ENCODE measurements at regions not wholly inside any gene's neighbourhood (a gene's known extent, or its start where the extent isn't known, plus 50 kb on each side); places are given as distances from the start of the nearest gene placed in this dataset.

- CTCF ChIA-PET = interaction anchor here (1.4 kb wide), 1 partner anchor 355 kb away, joined by 5 read pairs; no protein-coding TSS in a partner anchor
- peak; percentile 55 for DNase-seq (ENCODE audit: low spot score)
Observed at GRCh38 chr6:7050872-7051779, 56.6 kb upstream of the RREB1 start.

DNA sequence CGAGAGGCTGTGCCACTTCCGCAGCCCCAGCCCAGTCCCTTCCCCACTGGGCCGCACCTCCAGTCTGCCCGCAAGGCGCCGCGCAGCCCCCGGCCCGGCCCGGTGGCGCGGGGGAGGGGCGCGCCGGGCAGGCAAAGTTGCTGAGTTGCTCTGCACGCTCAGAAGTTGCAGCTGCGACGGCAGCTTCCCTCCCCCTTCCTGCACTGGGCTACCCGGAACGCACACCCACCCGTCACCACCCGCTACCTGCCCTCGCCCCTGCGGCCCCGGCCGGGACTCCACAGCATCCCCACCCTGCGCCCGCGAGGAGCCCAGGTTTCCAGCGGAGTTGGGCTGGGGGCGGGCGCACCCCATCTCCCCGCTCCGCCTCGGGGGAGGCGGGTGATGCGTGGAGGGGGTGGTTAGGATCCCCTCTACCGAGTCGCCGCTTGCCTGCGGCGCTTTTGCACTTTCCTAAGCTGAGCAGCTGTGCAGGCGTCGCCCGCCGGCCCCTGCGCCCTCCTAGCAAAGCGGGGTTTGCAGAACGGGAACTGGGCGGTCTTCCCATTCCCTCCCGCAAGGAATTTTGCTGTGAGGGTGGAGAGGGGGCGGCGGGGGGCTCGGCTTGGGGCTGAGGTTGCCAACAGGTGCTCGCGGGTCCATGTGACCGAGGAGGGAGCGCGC lies 55.9 kb upstream of the RREB1 start:
- Histone ChIP-seq H3K36me3 (ENCODE audit: insufficient read depth, low read length, poor library complexity, severe bottlenecking) (no peaks in the 10 kb centered on the region), H3K27ac (ENCODE audit: low read depth, low read length, poor library complexity, severe bottlenecking) (peak overlapping the region; percentile 75), H3K27me3 (replicated peaks; ENCODE audit: insufficient read depth, low read depth, low read length, poor library complexity) (no peaks in the 10 kb centered on the region), H3K9me3 (ENCODE audit: low read depth, low read length, poor library complexity, severe bottlenecking) (no peaks in the 10 kb centered on the region), H3K4me3 (ENCODE audit: low read depth, low read length, poor library complexity, severe bottlenecking) (peak overlapping the region; percentile 70), H3K4me1 (ENCODE audit: insufficient read depth, low read length, poor library complexity, severe bottlenecking) (peaks cover 46% of the 10 kb centered on the region)
- DNase-seq (ENCODE audit: low spot score) = peak; percentile 75
- no TSS peak for BruUV-seq (replicated peaks)
- CTCF ChIA-PET = interaction anchor here (1.4 kb wide), 1 partner anchor 355 kb away, joined by 5 read pairs; no protein-coding TSS in a partner anchor
- TF ChIP-seq EZH2 (IDR thresholded peaks at IDR 0.05; ENCODE audit: borderline replicate concordance, low read depth, low read length, poor library complexity, severe bottlenecking) (no peak), CTCF (conservative IDR thresholded peaks at IDR 0.05; ENCODE audit: low read depth, low read length) (no peak)
- intact Hi-C loops (cut with micrococcal nuclease; ENCODE audit: unreplicated experiment) = loop anchor here (5.0 to 10.0 kb wide), 3 partner anchors 55 to 357 kb away; partner anchors contain the start of gene RREB1
- POLR2A ChIA-PET (ENCODE audit: low non-redundant PET) = no interaction called here

More at GRCh38 chr6:7050872-7051779, 56.6 kb upstream of the RREB1 start:
- peak overlapping the region; percentile 70 for H3K4me3 ChIP-seq (ENCODE audit: low read depth, low read length, poor library complexity, severe bottlenecking)
- POLR2A ChIA-PET (ENCODE audit: low non-redundant PET) = no interaction called here
- intact Hi-C loops (cut with micrococcal nuclease; ENCODE audit: unreplicated experiment) = loop anchor here (5.0 to 10.0 kb wide), 3 partner anchors 56 to 356 kb away; partner anchors contain the start of gene RREB1
- TF ChIP-seq CTCF (conservative IDR thresholded peaks at IDR 0.05; ENCODE audit: low read depth, low read length) = no peak
- TF ChIP-seq EZH2 (IDR thresholded peaks at IDR 0.05; ENCODE audit: borderline replicate concordance, low read depth, low read length, poor library complexity, severe bottlenecking) = no peak
- H3K4me1 ChIP-seq (ENCODE audit: insufficient read depth, low read length, poor library complexity, severe bottlenecking) = peaks cover 46% of the 10 kb centered on the region
- BruUV-seq (replicated peaks) = no TSS peak
- H3K9me3 ChIP-seq (ENCODE audit: low read depth, low read length, poor library complexity, severe bottlenecking) = no peaks in the 10 kb centered on the region
- H3K27me3 ChIP-seq (replicated peaks; ENCODE audit: insufficient read depth, low read depth, low read length, poor library complexity) = no peaks in the 10 kb centered on the region
- H3K36me3 ChIP-seq (ENCODE audit: insufficient read depth, low read length, poor library complexity, severe bottlenecking) = no peaks in the 10 kb centered on the region
- H3K27ac ChIP-seq (ENCODE audit: low read depth, low read length, poor library complexity, severe bottlenecking) = peak overlapping the region; percentile 75

DNA sequence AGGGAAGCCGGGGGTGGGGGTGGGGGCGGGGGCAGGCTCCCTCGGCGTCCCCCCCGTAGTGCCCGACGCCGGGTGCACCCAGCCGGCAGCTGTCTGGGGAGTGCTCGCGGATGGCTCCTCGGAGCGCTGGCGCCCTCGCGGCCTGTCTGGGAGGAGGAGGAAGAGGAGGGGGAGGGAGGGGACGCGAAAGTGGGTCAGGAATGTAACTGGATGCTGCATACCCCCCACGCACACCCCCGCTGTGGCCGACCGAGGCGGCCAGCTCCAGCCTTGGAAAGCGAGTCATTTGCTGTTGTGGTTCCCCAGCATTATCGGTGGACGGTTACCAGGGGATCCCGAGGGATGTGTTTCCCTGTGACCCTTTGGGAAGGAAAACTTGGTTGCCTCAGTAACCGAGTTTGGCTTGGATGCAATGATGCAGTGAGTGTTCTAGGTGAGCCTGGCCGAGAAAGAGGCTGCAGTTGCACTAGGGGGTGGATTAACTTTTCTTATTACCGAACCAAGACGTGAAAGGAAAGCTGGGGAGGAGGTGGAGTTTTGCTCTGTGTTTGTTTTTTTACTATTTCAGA lies 55.2 kb upstream of the RREB1 start:
- CTCF ChIA-PET = interaction anchor here (1.4 kb wide), 1 partner anchor 356 kb away, joined by 5 read pairs; no protein-coding TSS in a partner anchor
- DNase-seq (ENCODE audit: low spot score) = peak; percentile 74
- Histone ChIP-seq H3K27ac (ENCODE audit: low read depth, low read length, poor library complexity, severe bottlenecking) (peak overlapping the region; percentile 75), H3K4me3 (ENCODE audit: low read depth, low read length, poor library complexity, severe bottlenecking) (peak overlapping the region; percentile 70), H3K4me1 (ENCODE audit: insufficient read depth, low read length, poor library complexity, severe bottlenecking) (peaks cover 40% of the 10 kb centered on the region), H3K27me3 (replicated peaks; ENCODE audit: insufficient read depth, low read depth, low read length, poor library complexity) (no peaks in the 10 kb centered on the region), H3K36me3 (ENCODE audit: insufficient read depth, low read length, poor library complexity, severe bottlenecking) (no peaks in the 10 kb centered on the region), H3K9me3 (ENCODE audit: low read depth, low read length, poor library complexity, severe bottlenecking) (no peaks in the 10 kb centered on the region)
- intact Hi-C loops (cut with micrococcal nuclease; ENCODE audit: unreplicated experiment) = loop anchor here (5.0 to 10.0 kb wide), 3 partner anchors 55 to 358 kb away; partner anchors contain the start of gene RREB1
- BruUV-seq (replicated peaks) = no TSS peak
- POLR2A ChIA-PET (ENCODE audit: low non-redundant PET) = no interaction called here
- TF ChIP-seq CTCF (conservative IDR thresholded peaks at IDR 0.05; ENCODE audit: low read depth, low read length) = no peak
- no peak for TF ChIP-seq EZH2 (IDR thresholded peaks at IDR 0.05; ENCODE audit: borderline replicate concordance, low read depth, low read length, poor library complexity, severe bottlenecking)
